Thoracic aorta (tissue), 2 donors: ENCODE measurements at regions not wholly inside any gene's neighbourhood (a gene's known extent, or its start where the extent isn't known, plus 50 kb on each side); places are given as distances from the start of the nearest gene placed in this dataset.

Experiments
- ATAC-seq: fragments of 150-250 bp; one replicate; pipeline ENCODE4 v1.8.0; 2017; ENCODE audit warnings: low read depth; ENCODE audit not compliant: insufficient number of reproducible peaks, low FRiP score
- DNase-seq: peaks from one replicate; pipeline ENCODE4 v3.0.0-alpha.2; 2020; ENCODE audit warnings: low spot score
- H3K27ac ChIP-seq, 2 donors: fragments of 200-600 bp; sonication (generic); 1 replicate in 1 of 2; 2 replicates in 1 of 2; pipeline ENCODE4 v1.5.1; 2016; ENCODE audit warnings: mild to moderate bottlenecking in 2 of 2, moderate library complexity in 2 of 2
- H3K27me3 ChIP-seq: fragments of 200-600 bp; sonication (generic); replicated peaks from 2 replicates; pipeline ENCODE4 v1.6.0; 2016; ENCODE audit warnings: mild to moderate bottlenecking; ENCODE audit not compliant: insufficient read depth
- H3K36me3 ChIP-seq: fragments of 200-600 bp; sonication (generic); one replicate; pipeline ENCODE4 v1.5.1; 2016
- H3K4me1 ChIP-seq, 2 donors: fragments of 200-600 bp; sonication (generic); 1 replicate in 1 of 2; 2 replicates in 1 of 2; pipeline versions ENCODE4 v1.5.1 to v1.6.0; 2016; ENCODE audit warnings: low read depth in 2 of 2, mild to moderate bottlenecking in 1 of 2; ENCODE audit not compliant: control insufficient read depth in 1 of 2
- H3K4me3 ChIP-seq: fragments of 200-600 bp; sonication (generic); 2 replicates; pipeline ENCODE4 v1.5.1; 2016; ENCODE audit warnings: mild to moderate bottlenecking
- H3K9me3 ChIP-seq: fragments of 200-600 bp; sonication (generic); 2 replicates; pipeline ENCODE4 v1.5.1; 2016
- CTCF ChIP-seq: fragments of 200-600 bp; sonication (generic); IDR thresholded peaks from one replicate; pipeline ENCODE4 v1.5.1; 2019; ENCODE audit warnings: antibody characterized with exemption

- Histone ChIP-seq H3K27ac (no peak overlapping the region), H3K4me3 (no peak overlapping the region), H3K27me3 (no peaks in the 10 kb centered on the region), H3K36me3 (no peaks in the 10 kb centered on the region), H3K9me3 (no peaks in the 10 kb centered on the region), H3K4me1 (no peaks in the 10 kb centered on the region)
- ATAC-seq (no peak), DNase-seq (no peak)
- TF ChIP-seq CTCF, result no peak
These were observed 301.9 kb upstream of the KYNU start for GRCh38 chr2:142575561-142575960.

- no peak overlapping the region for H3K27ac ChIP-seq
- H3K4me1 ChIP-seq, result no peaks in the 10 kb centered on the region
- no peaks in the 10 kb centered on the region for H3K9me3 ChIP-seq
- no peaks in the 10 kb centered on the region for H3K36me3 ChIP-seq
- H3K4me3 ChIP-seq, result no peak overlapping the region
- DNase-seq, result no peak
- no peaks in the 10 kb centered on the region for H3K27me3 ChIP-seq
- TF ChIP-seq CTCF, result no peak
- no peak for ATAC-seq
These were observed 303.1 kb upstream of the KYNU start for GRCh38 chr2:142574388-142574787.

- Histone ChIP-seq H3K27ac (no peak overlapping the region), H3K9me3 (no peaks in the 10 kb centered on the region), H3K4me1 (no peaks in the 10 kb centered on the region), H3K36me3 (no peaks in the 10 kb centered on the region), H3K4me3 (no peak overlapping the region), H3K27me3 (no peaks in the 10 kb centered on the region)
- ATAC-seq (no peak), DNase-seq (no peak)
- TF ChIP-seq CTCF, result no peak
These were observed 304.9 kb upstream of the KYNU start for GRCh38 chr2:142572346-142573132.

- no peak for DNase-seq
- no peaks in the 10 kb centered on the region for H3K4me1 ChIP-seq
- TF ChIP-seq CTCF, result no peak
- H3K36me3 ChIP-seq, result no peaks in the 10 kb centered on the region
- ATAC-seq, result no peak
- H3K9me3 ChIP-seq, result no peaks in the 10 kb centered on the region
- no peaks in the 10 kb centered on the region for H3K27me3 ChIP-seq
- H3K27ac ChIP-seq, result no peak overlapping the region
- no peak overlapping the region for H3K4me3 ChIP-seq
These were observed 305.5 kb upstream of the KYNU start for GRCh38 chr2:142571934-142572333.

- Histone ChIP-seq H3K36me3 (no peaks in the 10 kb centered on the region), H3K9me3 (no peaks in the 10 kb centered on the region), H3K4me3 (no peak overlapping the region), H3K27me3 (no peaks in the 10 kb centered on the region), H3K27ac (no peak overlapping the region), H3K4me1 (no peaks in the 10 kb centered on the region)
- TF ChIP-seq CTCF, result no peak
- DNase-seq (no peak), ATAC-seq (no peak)
These were observed 314.6 kb upstream of the KYNU start for GRCh38 chr2:142562900-142563299.
